Panc1 (cell line): ENCODE measurements at regions not wholly inside any gene's neighbourhood (a gene's known extent, or its start where the extent isn't known, plus 50 kb on each side); places are given as distances from the start of the nearest gene placed in this dataset.

Source experiments
- CTCF ChIP-seq: fragments of 450-650 bp; IDR thresholded peaks from 2 replicates; pipeline ENCODE4 v1.5.1; 2017; ENCODE audit warnings: mild to moderate bottlenecking
- POLR2AphosphoS5 ChIP-seq: IDR thresholded peaks from 2 replicates; pipeline ENCODE4 v1.6.1; 2012; ENCODE audit warnings: mild to moderate bottlenecking, low read depth, low read length, moderate library complexity

- TF ChIP-seq CTCF (no peak), POLR2AphosphoS5 (no peak)
Observed at GRCh38 chr6:141288947-141289346, 843.8 kb upstream of the GJE1 start.
